Fibroblast of skin of right biceps (primary cell): ENCODE measurements at regions not wholly inside any gene's neighbourhood (a gene's known extent, or its start where the extent isn't known, plus 50 kb on each side); places are given as distances from the start of the nearest gene placed in this dataset.
A peak's percentile ranks its signal among the peaks of the same experiment; 100 is the strongest.
"Not testable (repeated sequence)": the region's sequence is repeated elsewhere in the genome, so short reads cannot be mapped to it uniquely, and the experiment has no call there.

ENCODE experiments used
- DNase-seq: peaks from one replicate; pipeline ENCODE4 v3.0.0-alpha.2; 2013

GRCh38 chr16:73949574-73950320 lies 346.9 kb upstream of the PSMD7 start:
- DNase-seq = peak; percentile 97

GRCh38 chr16:73945631-73946030 lies 351.0 kb upstream of the PSMD7 start:
- no peak for DNase-seq

- DNase-seq = not testable (repeated sequence)
Measured at GRCh38 chr16:73943184-73943583, 353.4 kb upstream of the PSMD7 start.

- not testable (repeated sequence) for DNase-seq
Measured at GRCh38 chr16:73940786-73941185, 355.8 kb upstream of the PSMD7 start.

GRCh38 chr16:73923951-73924350 lies 372.7 kb upstream of the PSMD7 start:
- no peak for DNase-seq

- DNase-seq = peak; percentile 22
Measured at GRCh38 chr16:73921295-73921694, 375.3 kb upstream of the PSMD7 start.

- DNase-seq = no peak
Measured at GRCh38 chr16:73916829-73917594, 379.6 kb upstream of the PSMD7 start.

GRCh38 chr16:73915935-73916334 lies 380.7 kb upstream of the PSMD7 start:
- DNase-seq = peak; percentile 30

- peak; percentile 72 for DNase-seq
Measured at GRCh38 chr16:73915140-73915539, 381.5 kb upstream of the PSMD7 start.

- DNase-seq = no peak
Measured at GRCh38 chr16:73912850-73913249, 383.8 kb upstream of the PSMD7 start.

GRCh38 chr16:73912281-73912680 lies 384.3 kb upstream of the PSMD7 start:
- DNase-seq = no peak

- DNase-seq = no peak
Measured at GRCh38 chr16:73909529-73910035, 387.0 kb upstream of the PSMD7 start.

GRCh38 chr16:73891129-73891542 lies 405.5 kb upstream of the PSMD7 start:
- DNase-seq = peak; percentile 49

- DNase-seq = peak; percentile 24
Measured at GRCh38 chr16:73890186-73891128, 406.2 kb upstream of the PSMD7 start.

- DNase-seq = peak; percentile 9
Measured at GRCh38 chr16:73888840-73889490, 407.6 kb upstream of the PSMD7 start.

GRCh38 chr16:73887911-73888310 lies 408.7 kb upstream of the PSMD7 start:
- DNase-seq = no peak

- no peak for DNase-seq
Measured at GRCh38 chr16:73886426-73886825, 410.2 kb upstream of the PSMD7 start.

GRCh38 chr16:73885319-73885718 lies 411.3 kb upstream of the PSMD7 start:
- DNase-seq = no peak

- DNase-seq = no peak
Measured at GRCh38 chr16:73883841-73884240, 412.8 kb upstream of the PSMD7 start.

GRCh38 chr16:73883126-73883525 lies 413.5 kb upstream of the PSMD7 start:
- DNase-seq = no peak

- DNase-seq = no peak
Measured at GRCh38 chr16:73882651-73883050, 414.0 kb upstream of the PSMD7 start.

- DNase-seq = no peak
Measured at GRCh38 chr16:73882033-73882432, 414.6 kb upstream of the PSMD7 start.
